ENCODE measurements at regions not wholly inside any gene's neighbourhood (a gene's known extent, or its start where the extent isn't known, plus 50 kb on each side); places are given as distances from the start of the nearest gene placed in this dataset.

DNA sequence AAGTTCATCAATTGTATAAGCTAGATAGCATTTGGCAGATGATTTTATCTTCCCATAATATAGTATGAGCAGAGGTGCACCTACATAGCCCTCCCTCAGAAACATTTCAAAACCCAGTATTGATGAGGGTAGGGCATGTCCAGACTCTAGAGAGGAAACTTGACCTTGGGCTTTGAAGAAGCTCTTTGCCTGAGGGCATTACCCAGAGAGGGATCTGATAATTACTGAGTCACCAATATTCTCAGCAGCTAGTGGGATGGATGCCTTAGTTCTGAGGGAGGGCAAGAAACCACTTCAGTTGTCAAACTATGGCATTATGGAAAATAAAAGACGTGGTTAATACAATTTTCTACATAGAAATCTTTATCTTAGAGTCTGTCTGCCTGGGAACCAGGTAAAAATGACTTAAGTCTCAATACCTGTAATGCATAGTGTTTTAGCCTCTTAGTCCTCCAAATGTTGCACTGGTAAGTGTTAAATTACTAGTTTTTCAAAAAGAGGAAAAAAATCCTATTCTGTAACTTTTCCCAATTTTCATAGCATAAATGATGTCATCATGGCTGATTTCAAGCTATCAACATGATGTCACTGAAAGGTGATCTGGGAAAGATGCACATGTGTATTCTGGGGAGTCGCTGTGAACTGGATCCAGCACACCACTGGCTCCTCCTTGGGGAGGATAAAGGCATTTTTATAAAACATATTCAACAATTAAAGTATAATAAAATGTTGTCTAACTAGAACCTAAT, 809.0 kb downstream of the KCTD16 start:
- DNase-seq = no peak

GRCh38 chr5:144972317-144972716, 801.6 kb downstream of the KCTD16 start:
- no peak for DNase-seq

GRCh38 chr5:144971108-144971850, 800.6 kb downstream of the KCTD16 start:
- DNase-seq = peak; percentile 74

GRCh38 chr5:144960296-144960695, 789.6 kb downstream of the KCTD16 start:
- DNase-seq = no peak

DNA sequence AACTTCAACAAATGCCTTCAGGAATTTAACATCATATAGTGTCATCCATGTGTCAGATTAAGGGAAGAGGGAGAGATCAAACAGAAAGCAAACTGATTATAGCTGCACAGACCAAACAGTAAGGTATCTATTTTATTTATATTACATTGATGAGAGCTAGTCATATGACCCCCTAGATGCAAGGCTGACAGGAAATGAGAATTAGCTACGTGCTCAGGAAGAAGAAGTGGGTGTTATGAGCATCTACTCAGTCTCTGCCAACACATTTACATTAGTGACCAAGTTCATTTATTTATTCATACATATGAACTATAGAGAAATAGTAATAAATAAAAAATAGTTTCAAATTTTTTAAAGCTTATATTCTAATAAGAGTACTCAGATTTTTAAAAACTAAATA, 787.3 kb downstream of the KCTD16 start:
- no peak for DNase-seq

DNA sequence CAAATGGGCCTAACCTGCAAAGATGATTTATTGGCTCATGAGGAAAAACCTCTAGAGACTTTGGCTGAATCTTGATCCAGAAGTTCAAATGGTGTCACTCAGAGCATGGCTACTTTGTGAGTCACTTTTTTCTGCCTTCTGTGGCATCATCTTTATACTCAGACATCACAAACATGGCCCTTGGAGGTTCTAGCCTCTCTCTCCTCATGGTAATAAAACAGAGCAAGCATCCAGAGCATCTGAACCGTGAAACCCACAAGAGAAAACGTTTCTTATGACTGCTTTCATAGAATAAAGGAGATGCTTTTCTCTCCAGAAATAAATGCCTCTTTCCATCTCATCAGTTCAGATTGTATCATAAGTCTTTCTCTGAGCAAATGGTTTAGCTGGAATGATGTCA, 780.3 kb downstream of the KCTD16 start:
- DNase-seq = no peak

DNA sequence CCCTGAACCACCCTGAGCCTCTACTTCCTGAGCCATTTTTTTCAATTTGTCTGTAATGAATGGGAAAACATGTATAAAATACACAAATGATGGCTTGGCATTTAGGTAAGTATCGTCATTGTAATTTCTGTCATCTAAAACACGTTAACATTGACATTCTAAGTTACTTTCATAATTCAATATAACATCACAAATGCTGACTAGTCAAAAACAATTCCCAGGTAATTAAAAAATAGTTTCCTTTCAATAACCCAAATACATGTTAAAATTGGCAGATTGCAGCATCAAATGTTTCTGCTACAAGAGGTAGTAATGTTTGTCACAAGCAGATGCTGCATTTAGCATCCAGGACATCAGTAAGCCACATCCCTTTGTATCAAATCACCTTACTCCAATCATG, 776.4 kb downstream of the KCTD16 start:
- DNase-seq = no peak

- DNase-seq = no peak
Measured at GRCh38 chr5:144945503-144945902, 774.8 kb downstream of the KCTD16 start.

- no peak for DNase-seq
Measured at GRCh38 chr5:144944936-144945335, 774.3 kb downstream of the KCTD16 start.

GRCh38 chr5:144941004-144941403, 770.3 kb downstream of the KCTD16 start:
- DNase-seq = no peak

DNA sequence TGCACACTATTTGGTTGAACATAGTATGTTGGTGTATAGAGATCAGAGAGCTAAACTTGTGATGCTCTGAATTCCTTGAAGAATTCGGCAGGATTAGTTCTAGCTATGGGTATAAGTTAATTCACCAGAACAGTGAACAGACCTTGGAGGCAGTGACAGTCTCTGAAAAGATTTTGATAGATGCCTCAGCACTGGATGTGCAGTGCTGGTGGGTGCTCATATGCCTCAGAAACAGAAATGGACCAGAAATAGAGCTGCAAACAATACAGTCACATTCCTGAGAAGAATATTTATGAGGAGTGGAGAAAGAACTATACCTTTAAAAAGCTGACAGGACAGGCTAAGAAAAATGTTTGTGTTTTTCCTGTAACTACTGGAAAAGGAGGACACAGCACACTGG, 747.7 kb downstream of the KCTD16 start:
- no peak for DNase-seq

GRCh38 chr5:144915452-144915851, 744.8 kb downstream of the KCTD16 start:
- DNase-seq = no peak

DNA sequence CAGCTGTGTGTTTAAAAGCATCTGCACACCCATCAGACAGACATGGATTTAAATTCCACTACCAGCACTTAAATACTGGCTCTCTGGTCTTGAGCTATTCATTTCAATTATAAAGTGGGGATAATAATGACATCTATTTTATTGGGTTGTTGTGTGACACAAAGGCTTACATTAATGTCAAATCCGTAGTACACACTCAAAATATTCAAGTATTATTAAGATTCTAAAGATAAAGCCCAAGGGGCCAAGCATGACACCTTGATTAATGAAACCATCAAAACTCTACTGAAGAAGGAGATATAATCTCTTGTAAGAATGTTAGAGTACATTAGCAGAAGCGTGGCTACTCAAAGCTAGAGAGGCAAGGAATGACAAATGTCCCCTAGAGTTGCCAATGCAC, 743.0 kb downstream of the KCTD16 start:
- DNase-seq = no peak

- DNase-seq = no peak
Measured at GRCh38 chr5:144896473-144896872, 725.8 kb downstream of the KCTD16 start.

DNA sequence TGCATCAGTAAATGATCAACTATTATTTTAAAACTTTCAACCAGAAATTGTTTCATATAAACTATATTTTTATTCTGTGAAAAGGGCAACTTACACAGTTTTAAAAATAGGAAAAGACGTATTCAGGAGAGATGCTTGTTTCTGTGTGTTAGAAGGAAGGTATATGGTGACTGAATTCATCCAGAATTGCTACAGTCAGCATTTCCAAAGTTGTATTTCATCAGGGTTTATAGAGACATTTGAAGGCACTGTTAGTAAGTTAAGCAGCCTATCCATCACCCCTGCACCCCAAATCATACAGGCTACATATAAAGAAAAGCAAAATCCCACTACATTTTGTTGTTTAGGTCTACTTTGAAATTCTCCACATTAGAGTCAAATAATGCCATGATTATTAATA, 716.0 kb downstream of the KCTD16 start:
- DNase-seq = no peak

DNA sequence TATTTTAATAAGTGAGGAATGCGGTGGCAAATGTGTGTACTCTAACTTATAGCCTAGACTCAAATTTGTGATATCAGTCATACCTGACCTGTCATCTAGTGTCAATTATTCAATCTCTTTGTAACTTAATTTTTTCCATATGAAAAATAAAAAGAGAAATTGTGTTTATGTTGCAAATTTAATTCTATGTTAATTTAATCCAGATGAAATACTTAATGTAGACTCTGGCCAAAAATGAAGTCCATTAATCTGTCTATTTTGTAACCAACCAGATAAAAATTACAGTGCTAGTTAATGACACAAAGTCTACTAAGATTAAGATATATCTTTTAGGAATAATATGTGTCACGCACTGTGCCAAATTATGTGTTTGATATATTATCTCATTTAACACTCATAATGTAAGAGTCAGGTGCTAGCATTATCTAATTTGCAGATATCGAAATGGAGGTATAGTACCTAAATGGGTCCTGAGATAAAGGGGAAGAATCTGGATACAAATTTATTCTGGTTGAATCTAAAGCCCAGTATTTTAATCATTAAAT, 712.1 kb downstream of the KCTD16 start:
- no peak for DNase-seq

DNA sequence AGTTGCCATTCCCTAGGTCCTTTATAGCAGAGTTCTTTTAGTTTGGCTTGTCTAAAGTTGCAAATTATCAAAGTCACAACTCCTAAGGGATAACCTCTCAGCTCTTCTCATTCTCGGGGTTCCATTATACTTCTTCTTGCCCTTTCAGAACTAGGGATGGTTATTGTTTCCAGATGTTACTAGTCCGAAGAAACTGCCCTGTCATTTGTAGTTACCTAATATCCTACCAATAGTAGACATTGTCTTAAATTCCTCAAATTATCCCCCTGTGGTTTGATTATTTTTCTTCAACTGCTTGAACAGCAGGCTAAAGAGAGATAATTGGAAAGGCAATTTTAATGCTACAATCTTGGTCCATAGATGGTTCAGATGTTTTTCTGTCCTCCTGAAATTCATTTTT, 709.8 kb downstream of the KCTD16 start:
- DNase-seq = no peak

DNA sequence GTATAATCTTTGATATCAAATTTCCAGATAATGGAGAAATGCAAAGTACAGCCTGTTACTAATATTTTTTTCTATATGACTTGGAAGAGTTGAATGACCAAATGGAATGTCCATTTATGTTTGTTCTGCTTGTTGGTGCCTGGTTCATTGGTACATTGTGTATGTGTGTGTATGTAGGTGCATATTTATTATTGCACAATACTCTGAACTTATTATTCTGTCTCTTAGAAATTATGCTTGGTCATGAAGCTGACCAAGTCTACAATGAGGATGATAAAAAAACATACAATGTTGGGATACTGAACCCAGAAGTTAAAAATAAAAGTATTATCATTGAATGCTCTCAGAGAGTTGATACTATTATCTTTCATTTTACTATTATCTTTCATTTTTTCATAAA, 706.3 kb downstream of the KCTD16 start:
- no peak for DNase-seq

GRCh38 chr5:144873076-144873475, 702.4 kb downstream of the KCTD16 start:
- no peak for DNase-seq

- no peak for DNase-seq
Measured at GRCh38 chr5:144864118-144864517, 693.4 kb downstream of the KCTD16 start.

DNA sequence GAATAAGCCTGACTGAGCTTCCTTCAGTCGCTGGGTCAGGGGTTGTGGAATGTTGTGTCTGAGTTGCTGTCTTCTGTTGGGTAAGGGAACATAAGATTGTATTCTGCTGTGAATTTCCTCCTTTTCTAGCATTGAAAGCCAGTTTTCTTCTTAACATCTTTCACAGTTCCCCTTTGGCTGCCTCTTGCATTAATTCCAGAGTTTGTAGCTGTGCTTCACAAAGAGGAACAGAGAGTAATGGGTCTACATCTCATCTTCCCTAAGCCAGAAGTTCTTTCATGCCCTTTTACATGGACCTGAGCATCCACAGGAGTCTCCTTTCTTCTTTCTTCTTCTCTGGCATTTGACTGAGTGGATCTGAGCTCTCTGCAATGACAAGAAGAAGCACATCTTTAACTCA, 686.8 kb downstream of the KCTD16 start:
- no peak for DNase-seq

- DNase-seq = no peak
Measured at GRCh38 chr5:144844086-144844485, 673.4 kb downstream of the KCTD16 start.

DNA sequence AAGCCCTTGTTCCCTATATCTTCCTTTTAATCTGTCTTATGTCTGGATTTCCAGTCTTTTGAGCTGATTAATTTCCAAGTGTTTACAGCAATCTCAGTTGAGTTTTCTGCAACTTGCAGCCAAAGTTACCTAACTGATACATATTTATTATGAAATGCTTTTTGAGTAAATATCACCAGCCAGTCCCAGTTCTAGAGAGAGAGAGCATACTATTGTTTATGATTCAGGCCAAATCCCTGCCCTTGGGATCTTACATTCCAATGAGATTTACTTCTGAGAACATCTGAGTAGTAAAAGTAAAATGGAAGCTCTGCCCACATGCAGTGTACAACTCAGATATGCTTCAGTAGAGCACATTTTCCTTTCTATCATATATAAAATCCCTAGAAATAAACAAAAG, 661.7 kb downstream of the KCTD16 start:
- no peak for DNase-seq
